K562 (cell line): ENCODE measurements at regions not wholly inside any gene's neighbourhood (a gene's known extent, or its start where the extent isn't known, plus 50 kb on each side); places are given as distances from the start of the nearest gene placed in this dataset.

ENCODE experiments used
- CBX2 ChIP-seq: fragments of 200-600 bp; sonication (generic); IDR thresholded peaks from one replicate; pipeline ENCODE4 v1.6.1; 2012; ENCODE audit warnings: mild to moderate bottlenecking, low read length, inconsistent platforms; ENCODE audit not compliant: insufficient read depth, poor library complexity, severe bottlenecking
- CREB1 ChIP-seq, 2 experiments: sonication (generic) in 1 of 2; formaldehyde crosslinking in 1 of 2; IDR thresholded peaks; 2 replicates each; pipeline versions ENCODE4 v1.6.1 to v1.8.0; 2012 to 2022; ENCODE audit warnings: inconsistent platforms in 1 of 2, mild to moderate bottlenecking in 1 of 2, missing genetic modification reagents in 1 of 2, moderate library complexity in 1 of 2
- EZH2 ChIP-seq: IDR thresholded peaks from 2 replicates; pipeline ENCODE4 v1.6.1; 2012; ENCODE audit warnings: low read depth, mild to moderate bottlenecking, inconsistent platforms, low read length, borderline replicate concordance
- JUND ChIP-seq, 2 experiments: IDR thresholded peaks; 2 replicates in 1 of 2; 3 replicates in 1 of 2; pipeline ENCODE4 v1.6.1; 2011; ENCODE audit warnings: borderline replicate concordance in 2 of 2, low read depth in 2 of 2, low read length in 2 of 2, improper control_type of control experiment in 1 of 2, missing biosample characterization in 1 of 2, missing genetic modification characterization in 1 of 2, missing genetic modification reagents in 1 of 2
- POLR2A ChIP-seq: fragments of 450-650 bp; conservative IDR thresholded peaks from 2 replicates; pipeline ENCODE4 v1.6.1; 2016
- SP2 ChIP-seq: IDR thresholded peaks from 2 replicates; pipeline ENCODE4 v1.6.1; 2011; ENCODE audit warnings: mild to moderate bottlenecking, low read depth, low read length, moderate library complexity; ENCODE audit not compliant: poor library complexity, severe bottlenecking; ENCODE audit errors: extremely low read depth
- U2AF2 ChIP-seq: fragments of 200-400 bp; formaldehyde crosslinking; optimal IDR thresholded peaks from 2 replicates; pipeline ENCODE3; 2017; ENCODE audit warnings: low read depth, mild to moderate bottlenecking, low read length
- XRCC5 ChIP-seq: fragments of 200-400 bp; formaldehyde crosslinking; IDR thresholded peaks from 2 replicates; pipeline ENCODE4 v1.6.1; 2017; ENCODE audit warnings: low read depth, mild to moderate bottlenecking, low read length
- ZBED1 ChIP-seq: IDR thresholded peaks from 2 replicates; pipeline ENCODE4 v1.6.1; 2014
- ZFX ChIP-seq: sonication (generic); formaldehyde crosslinking; IDR thresholded peaks from 2 replicates; pipeline ENCODE4 v1.8.0; 2022; ENCODE audit warnings: mild to moderate bottlenecking, missing genetic modification reagents, moderate library complexity
- ZNF224 ChIP-seq: sonication (generic); formaldehyde crosslinking; IDR thresholded peaks from 2 replicates; pipeline ENCODE4 v1.8.0; 2022; ENCODE audit warnings: mild to moderate bottlenecking, missing genetic modification reagents
- ZNF75A ChIP-seq: fragments of 450-650 bp; formaldehyde crosslinking; IDR thresholded peaks from 2 replicates; pipeline ENCODE4 v1.4.0; 2020; ENCODE audit warnings: mild to moderate bottlenecking
- TF ChIP-seq, protein P1 (sequence below): sonication (generic); formaldehyde crosslinking; IDR thresholded peaks from 2 replicates; pipeline ENCODE4 v1.9.0; 2022; ENCODE audit warnings: mild to moderate bottlenecking, missing genetic modification reagents
- TF ChIP-seq, protein P2 (sequence below): fragments of 250-450 bp; sonication (Bioruptor Pico); IDR thresholded peaks from 2 replicates; pipeline ENCODE4 v1.5.0; 2020; ENCODE audit warnings: mild to moderate bottlenecking, borderline replicate concordance

GRCh38 chr5:100654895-100655294, 119.7 kb downstream of the FAM174A start:
- TF ChIP-seq, protein P1, sequence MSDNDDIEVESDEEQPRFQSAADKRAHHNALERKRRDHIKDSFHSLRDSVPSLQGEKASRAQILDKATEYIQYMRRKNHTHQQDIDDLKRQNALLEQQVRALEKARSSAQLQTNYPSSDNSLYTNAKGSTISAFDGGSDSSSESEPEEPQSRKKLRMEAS, result no peak
- TF ChIP-seq ZNF75A (CRISPR knock-in tag) (no peak), POLR2A (no peak), JUND (IDR thresholded peaks at IDR 0.05; ENCODE audit: borderline replicate concordance, low read depth, low read length) (no peak), JUND (tag; IDR thresholded peaks at IDR 0.05; ENCODE audit: borderline replicate concordance, low read depth, low read length) (no peak), ZBED1 (no peak), U2AF2 (no peak), CREB1 (IDR thresholded peaks at IDR 0.05) (no peak), CREB1 (CRISPR knock-in tag; IDR thresholded peaks at IDR 0.05) (no peak), CBX2 (no peak), XRCC5 (no peak), EZH2 (no peak), ZFX (CRISPR knock-in tag) (no peak), SP2 (no peak), ZNF224 (CRISPR knock-in tag) (no peak)
- TF ChIP-seq, protein P2, sequence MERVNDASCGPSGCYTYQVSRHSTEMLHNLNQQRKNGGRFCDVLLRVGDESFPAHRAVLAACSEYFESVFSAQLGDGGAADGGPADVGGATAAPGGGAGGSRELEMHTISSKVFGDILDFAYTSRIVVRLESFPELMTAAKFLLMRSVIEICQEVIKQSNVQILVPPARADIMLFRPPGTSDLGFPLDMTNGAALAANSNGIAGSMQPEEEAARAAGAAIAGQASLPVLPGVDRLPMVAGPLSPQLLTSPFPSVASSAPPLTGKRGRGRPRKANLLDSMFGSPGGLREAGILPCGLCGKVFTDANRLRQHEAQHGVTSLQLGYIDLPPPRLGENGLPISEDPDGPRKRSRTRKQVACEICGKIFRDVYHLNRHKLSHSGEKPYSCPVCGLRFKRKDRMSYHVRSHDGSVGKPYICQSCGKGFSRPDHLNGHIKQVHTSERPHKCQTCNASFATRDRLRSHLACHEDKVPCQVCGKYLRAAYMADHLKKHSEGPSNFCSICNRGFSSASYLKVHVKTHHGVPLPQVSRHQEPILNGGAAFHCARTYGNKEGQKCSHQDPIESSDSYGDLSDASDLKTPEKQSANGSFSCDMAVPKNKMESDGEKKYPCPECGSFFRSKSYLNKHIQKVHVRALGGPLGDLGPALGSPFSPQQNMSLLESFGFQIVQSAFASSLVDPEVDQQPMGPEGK (CRISPR knock-in tag), result no peak
